ENCODE measurements at regions not wholly inside any gene's neighbourhood (a gene's known extent, or its start where the extent isn't known, plus 50 kb on each side); places are given as distances from the start of the nearest gene placed in this dataset.

DNA sequence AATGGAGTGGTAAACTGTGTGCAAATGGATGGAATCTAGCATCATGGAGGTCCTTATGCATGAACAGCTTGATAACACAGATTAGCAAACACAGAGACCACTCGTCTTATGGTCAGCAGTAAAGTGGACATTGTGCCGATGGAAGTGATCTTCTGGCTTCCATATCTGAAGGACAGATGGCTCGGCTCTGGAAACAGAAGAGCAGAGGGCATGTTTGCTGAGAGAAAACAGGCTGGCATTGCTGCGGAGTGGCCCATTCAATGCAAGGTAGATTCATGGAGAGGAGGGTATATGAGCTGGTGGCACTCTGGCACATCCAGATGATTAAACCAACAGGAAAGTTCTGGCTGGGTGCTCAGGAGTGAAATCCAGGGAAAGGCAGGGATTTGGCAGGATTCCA lies 513.2 kb downstream of the DIRAS2 start:
- Mint-ChIP-seq H3K36me3 (ENCODE audit: low read depth) (no peaks in the 10 kb centered on the region), H3K4me3 (no peak overlapping the region), H3K27ac (no peak overlapping the region), H3K9me3 (no peaks in the 10 kb centered on the region), H3K4me1 (no peaks in the 10 kb centered on the region), H3K27me3 (peaks cover 23% of the 10 kb centered on the region)
- ChIA-PET POLR2A (no interaction called here), CTCF (no interaction called here)
- intact Hi-C loops (cut with micrococcal nuclease), result no loop called here
- ATAC-seq (ENCODE audit: low read depth) (no peak), DNase-seq (no peak)
- TF ChIP-seq, protein P1, sequence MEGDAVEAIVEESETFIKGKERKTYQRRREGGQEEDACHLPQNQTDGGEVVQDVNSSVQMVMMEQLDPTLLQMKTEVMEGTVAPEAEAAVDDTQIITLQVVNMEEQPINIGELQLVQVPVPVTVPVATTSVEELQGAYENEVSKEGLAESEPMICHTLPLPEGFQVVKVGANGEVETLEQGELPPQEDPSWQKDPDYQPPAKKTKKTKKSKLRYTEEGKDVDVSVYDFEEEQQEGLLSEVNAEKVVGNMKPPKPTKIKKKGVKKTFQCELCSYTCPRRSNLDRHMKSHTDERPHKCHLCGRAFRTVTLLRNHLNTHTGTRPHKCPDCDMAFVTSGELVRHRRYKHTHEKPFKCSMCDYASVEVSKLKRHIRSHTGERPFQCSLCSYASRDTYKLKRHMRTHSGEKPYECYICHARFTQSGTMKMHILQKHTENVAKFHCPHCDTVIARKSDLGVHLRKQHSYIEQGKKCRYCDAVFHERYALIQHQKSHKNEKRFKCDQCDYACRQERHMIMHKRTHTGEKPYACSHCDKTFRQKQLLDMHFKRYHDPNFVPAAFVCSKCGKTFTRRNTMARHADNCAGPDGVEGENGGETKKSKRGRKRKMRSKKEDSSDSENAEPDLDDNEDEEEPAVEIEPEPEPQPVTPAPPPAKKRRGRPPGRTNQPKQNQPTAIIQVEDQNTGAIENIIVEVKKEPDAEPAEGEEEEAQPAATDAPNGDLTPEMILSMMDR (IDR thresholded peaks at IDR 0.05), result no peak

DNA sequence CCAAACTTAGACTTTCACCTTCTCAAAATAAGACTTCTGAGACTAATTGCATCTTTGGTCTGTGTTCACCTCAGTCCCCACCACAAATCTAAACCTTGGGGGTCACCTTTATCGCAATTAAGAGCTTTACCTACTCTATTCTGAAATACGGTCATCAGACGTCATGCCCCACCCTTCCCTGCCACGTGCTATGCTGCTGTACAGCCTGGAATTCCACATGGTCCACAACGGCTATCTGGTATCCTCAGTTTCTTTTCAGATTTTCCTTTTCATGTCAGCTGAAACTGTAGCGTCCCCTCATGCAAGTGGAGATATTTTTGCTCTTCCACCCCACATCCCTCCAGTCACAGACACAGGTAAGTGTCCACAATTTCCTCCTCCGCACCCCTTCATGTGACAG lies 511.1 kb downstream of the DIRAS2 start:
- DNase-seq, result no peak
- Mint-ChIP-seq H3K27ac (no peak overlapping the region), H3K4me1 (no peaks in the 10 kb centered on the region), H3K9me3 (no peaks in the 10 kb centered on the region), H3K36me3 (ENCODE audit: low read depth) (no peaks in the 10 kb centered on the region), H3K4me3 (no peak overlapping the region), H3K27me3 (peaks cover 23% of the 10 kb centered on the region)
- TF ChIP-seq, protein P1 (IDR thresholded peaks at IDR 0.05), result no peak
- ATAC-seq (ENCODE audit: low read depth), result no peak
- intact Hi-C loops (cut with micrococcal nuclease), result no loop called here
- CTCF ChIA-PET, result interaction anchor here (0.8 kb wide), 1 partner anchor 538 kb away, joined by 3 read pairs; no protein-coding TSS in a partner anchor
- POLR2A ChIA-PET, result interaction anchor here (0.6 kb wide), 1 partner anchor 27 kb away, joined by 5 read pairs; no protein-coding TSS in a partner anchor

DNA sequence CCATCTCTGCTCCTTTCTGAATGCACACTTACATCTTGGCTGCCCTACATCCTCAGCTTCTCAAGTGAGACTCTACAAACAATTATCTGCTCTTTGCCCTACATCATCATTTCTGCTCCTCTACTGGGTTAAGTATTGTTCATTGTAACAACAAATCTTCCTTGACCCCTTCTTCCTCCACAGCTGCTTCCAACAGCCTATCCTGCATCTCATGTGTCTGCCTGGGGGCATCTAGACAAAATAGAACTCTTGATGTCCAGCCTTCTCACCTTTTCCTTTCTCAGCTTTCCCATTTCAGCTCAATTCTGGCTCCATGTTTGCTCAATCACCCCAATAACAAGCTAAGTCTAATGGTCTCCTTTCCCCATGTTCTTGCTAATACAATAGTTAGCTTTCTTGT lies 509.8 kb downstream of the DIRAS2 start:
- DNase-seq, result no peak
- Mint-ChIP-seq H3K36me3 (ENCODE audit: low read depth) (no peaks in the 10 kb centered on the region), H3K4me3 (no peak overlapping the region), H3K4me1 (no peaks in the 10 kb centered on the region), H3K27me3 (peaks cover 22% of the 10 kb centered on the region), H3K27ac (no peak overlapping the region), H3K9me3 (no peaks in the 10 kb centered on the region)
- ChIA-PET CTCF (no interaction called here), POLR2A (no interaction called here)
- no peak for ATAC-seq (ENCODE audit: low read depth)
- TF ChIP-seq, protein P1 (IDR thresholded peaks at IDR 0.05), result no peak
- intact Hi-C loops (cut with micrococcal nuclease), result no loop called here

- ATAC-seq (ENCODE audit: low read depth) (no peak), DNase-seq (no peak)
- Mint-ChIP-seq H3K27me3 (peaks cover 20% of the 10 kb centered on the region), H3K27ac (no peak overlapping the region), H3K4me3 (no peak overlapping the region), H3K4me1 (peaks cover 4% of the 10 kb centered on the region), H3K9me3 (no peaks in the 10 kb centered on the region), H3K36me3 (ENCODE audit: low read depth) (no peaks in the 10 kb centered on the region)
- POLR2A ChIA-PET, result no interaction called here
- TF ChIP-seq, protein P1 (IDR thresholded peaks at IDR 0.05), result no peak
- CTCF ChIA-PET, result no interaction called here
- intact Hi-C loops (cut with micrococcal nuclease), result no loop called here
Measured at GRCh38 chr9:90137801-90138200, 504.8 kb downstream of the DIRAS2 start.

GRCh38 chr9:90140131-90140818 lies 502.3 kb downstream of the DIRAS2 start:
- peaks cover 4% of the 10 kb centered on the region for H3K4me1 Mint-ChIP-seq
- H3K27me3 Mint-ChIP-seq, result peaks cover 18% of the 10 kb centered on the region
- H3K36me3 Mint-ChIP-seq (ENCODE audit: low read depth), result no peaks in the 10 kb centered on the region
- H3K4me3 Mint-ChIP-seq, result no peak overlapping the region
- intact Hi-C loops (cut with micrococcal nuclease), result loop anchor here (2.0 to 10.0 kb wide), 5 partner anchors 35 to 1285 kb away; partner anchors contain the start of genes DIRAS2 and NFIL3
- ChIA-PET CTCF (interaction anchor here (1.0 to 3.5 kb wide), 3 partner anchors 81 to 616 kb away, joined by 3 to 13 read pairs (median 5); no protein-coding TSS in a partner anchor), POLR2A (no interaction called here)
- DNase-seq, result no peak
- no peak for ATAC-seq (ENCODE audit: low read depth)
- no peaks in the 10 kb centered on the region for H3K9me3 Mint-ChIP-seq
- TF ChIP-seq, protein P1 (IDR thresholded peaks at IDR 0.05), result no peak
- no peak overlapping the region for H3K27ac Mint-ChIP-seq

Measured in activated B cell treated with CpG ODN at 0.5 μM for 24 hours (primary cell).